PC-9 (cell line): ENCODE measurements at regions not wholly inside any gene's neighbourhood (a gene's known extent, or its start where the extent isn't known, plus 50 kb on each side); places are given as distances from the start of the nearest gene placed in this dataset.

Experiments used
- BruUV-seq: library from RNA; stranded (reverse); fragments of 400-500 nt; replicated peaks from 2 replicates; lab custom pipeline; 2021; lab: Mats Ljungman, UMichigan
- CTCF ChIA-PET: fragments of 300-600 bp; sonication (Branson Sonifier 250); formaldehyde crosslinking; loops from one replicate; lab custom pipeline; 2022; ENCODE audit warnings: antibody characterized with exemption; lab: Charles Lee
- POLR2A ChIA-PET: fragments of 300-600 bp; sonication (Branson Sonifier 250); formaldehyde crosslinking; loops from one replicate; lab custom pipeline; 2022; ENCODE audit warnings: antibody characterized with exemption; ENCODE audit not compliant: unreplicated experiment; lab: Charles Lee
- DNase-seq, 2 experiments: peaks; one replicate each; pipeline versions ENCODE4 v3.0.0 to v3.0.0-alpha.2; 2015 to 2022; ENCODE audit warnings: mixed read lengths in 1 of 2
- H2AFZ ChIP-seq: fragments of 200-600 bp; sonication (generic); 2 replicates; pipeline ENCODE4 v1.8.1; 2017; ENCODE audit warnings: antibody characterized with exemption
- H3F3A ChIP-seq: fragments of 200-600 bp; sonication (generic); 2 replicates; pipeline ENCODE4 v1.8.1; 2017; ENCODE audit warnings: antibody characterized with exemption, mild to moderate bottlenecking, low read depth; ENCODE audit not compliant: insufficient read depth
- H3K27ac ChIP-seq: fragments of 200-600 bp; sonication (generic); 2 replicates; pipeline ENCODE4 v1.6.1; 2016; ENCODE audit warnings: mixed run types
- H3K27me3 ChIP-seq: fragments of 200-600 bp; sonication (generic); 2 replicates; pipeline ENCODE4 v1.6.1; 2016; ENCODE audit warnings: low read depth, mixed run types; ENCODE audit not compliant: insufficient read depth
- H3K36me3 ChIP-seq: fragments of 200-600 bp; sonication (generic); 2 replicates; pipeline ENCODE4 v1.6.1; 2016; ENCODE audit warnings: low read depth, mixed run types
- H3K4me1 ChIP-seq: fragments of 200-600 bp; sonication (generic); replicated peaks from 2 replicates; pipeline ENCODE4 v1.6.1; 2016; ENCODE audit warnings: mixed run types; ENCODE audit not compliant: insufficient read depth
- H3K4me2 ChIP-seq: fragments of 200-600 bp; sonication (generic); 2 replicates; pipeline ENCODE4 v1.6.1; 2017; ENCODE audit warnings: mixed run types
- H3K4me3 ChIP-seq: fragments of 200-600 bp; sonication (generic); 2 replicates; pipeline ENCODE4 v1.6.1; 2016; ENCODE audit warnings: mixed run types
- H3K79me2 ChIP-seq: fragments of 200-600 bp; sonication (generic); 2 replicates; pipeline ENCODE4 v1.6.1; 2017; ENCODE audit warnings: low read depth, mixed run types
- H3K9me2 ChIP-seq: fragments of 200-600 bp; sonication (generic); 2 replicates; pipeline ENCODE4 v1.8.1; 2017; ENCODE audit warnings: mild to moderate bottlenecking; ENCODE audit not compliant: insufficient read depth
- H3K9me3 ChIP-seq: fragments of 200-600 bp; sonication (generic); 2 replicates; pipeline ENCODE4 v1.8.1; 2016; ENCODE audit warnings: low read depth; ENCODE audit not compliant: insufficient read depth
- H4K20me1 ChIP-seq: fragments of 200-600 bp; sonication (generic); 2 replicates; pipeline ENCODE4 v1.8.1; 2017; ENCODE audit not compliant: insufficient read depth
- EZH2 ChIP-seq: fragments of 200-600 bp; sonication (generic); IDR thresholded peaks from 2 replicates; pipeline ENCODE4 v1.8.0; 2017; ENCODE audit warnings: antibody characterized with exemption, low read depth
- intact Hi-C: fragments of 100-400 bp; cut with micrococcal nuclease; formaldehyde crosslinking; loops from one replicate; pipeline ENCODE4 v1.10.0; 2022; ENCODE audit not compliant: unreplicated experiment
- TF ChIP-seq, protein P1 (sequence below): fragments of 200-600 bp; sonication (generic); conservative IDR thresholded peaks from 2 replicates; pipeline ENCODE4 v1.6.1; 2017; ENCODE audit warnings: mixed run types, antibody characterized with exemption, mild to moderate bottlenecking, moderate library complexity

DNA sequence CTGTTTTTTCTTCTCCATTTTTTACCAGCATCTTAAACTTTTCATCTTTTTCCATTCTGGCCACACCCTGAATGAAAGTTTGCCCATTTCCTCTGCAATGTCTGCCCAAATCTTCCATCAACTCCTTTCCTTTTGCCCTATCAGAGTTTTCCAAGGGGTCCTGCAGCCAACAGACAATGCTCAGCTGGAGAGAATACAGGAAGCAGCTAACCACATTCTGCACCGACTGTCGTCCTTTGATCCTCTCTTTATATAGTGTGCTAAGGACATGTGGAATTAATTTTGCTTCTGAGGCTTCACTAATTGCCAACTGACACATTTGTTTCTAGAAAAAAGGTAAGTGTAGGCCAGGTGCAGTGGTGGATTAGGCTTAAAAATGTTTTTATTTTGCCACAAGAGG is 50.5 kb upstream of the DLX2 start:
- POLR2A ChIA-PET = no interaction called here
- no TSS peak for BruUV-seq
- intact Hi-C loops = no loop called here
- Histone ChIP-seq H3K79me2 (no peaks in the 10 kb centered on the region), H3K4me1 (no peaks in the 10 kb centered on the region), H3F3A (no peaks in the 10 kb centered on the region), H3K9me3 (no peaks in the 10 kb centered on the region), H3K27ac (no peak overlapping the region), H2AFZ (no peak overlapping the region), H3K4me2 (no peak overlapping the region), H4K20me1 (no peaks in the 10 kb centered on the region), H3K9me2 (no peaks in the 10 kb centered on the region), H3K4me3 (no peak overlapping the region), H3K27me3 (0 out of 2 replicates have a peak, but pooled peaks cover 3% of the 10 kb centered on the region), H3K36me3 (no peaks in the 10 kb centered on the region)
- TF ChIP-seq EZH2 = no peak
- TF ChIP-seq, protein P1, sequence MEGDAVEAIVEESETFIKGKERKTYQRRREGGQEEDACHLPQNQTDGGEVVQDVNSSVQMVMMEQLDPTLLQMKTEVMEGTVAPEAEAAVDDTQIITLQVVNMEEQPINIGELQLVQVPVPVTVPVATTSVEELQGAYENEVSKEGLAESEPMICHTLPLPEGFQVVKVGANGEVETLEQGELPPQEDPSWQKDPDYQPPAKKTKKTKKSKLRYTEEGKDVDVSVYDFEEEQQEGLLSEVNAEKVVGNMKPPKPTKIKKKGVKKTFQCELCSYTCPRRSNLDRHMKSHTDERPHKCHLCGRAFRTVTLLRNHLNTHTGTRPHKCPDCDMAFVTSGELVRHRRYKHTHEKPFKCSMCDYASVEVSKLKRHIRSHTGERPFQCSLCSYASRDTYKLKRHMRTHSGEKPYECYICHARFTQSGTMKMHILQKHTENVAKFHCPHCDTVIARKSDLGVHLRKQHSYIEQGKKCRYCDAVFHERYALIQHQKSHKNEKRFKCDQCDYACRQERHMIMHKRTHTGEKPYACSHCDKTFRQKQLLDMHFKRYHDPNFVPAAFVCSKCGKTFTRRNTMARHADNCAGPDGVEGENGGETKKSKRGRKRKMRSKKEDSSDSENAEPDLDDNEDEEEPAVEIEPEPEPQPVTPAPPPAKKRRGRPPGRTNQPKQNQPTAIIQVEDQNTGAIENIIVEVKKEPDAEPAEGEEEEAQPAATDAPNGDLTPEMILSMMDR = no peak
- DNase-seq = no peak
- CTCF ChIA-PET = no interaction called here

DNA sequence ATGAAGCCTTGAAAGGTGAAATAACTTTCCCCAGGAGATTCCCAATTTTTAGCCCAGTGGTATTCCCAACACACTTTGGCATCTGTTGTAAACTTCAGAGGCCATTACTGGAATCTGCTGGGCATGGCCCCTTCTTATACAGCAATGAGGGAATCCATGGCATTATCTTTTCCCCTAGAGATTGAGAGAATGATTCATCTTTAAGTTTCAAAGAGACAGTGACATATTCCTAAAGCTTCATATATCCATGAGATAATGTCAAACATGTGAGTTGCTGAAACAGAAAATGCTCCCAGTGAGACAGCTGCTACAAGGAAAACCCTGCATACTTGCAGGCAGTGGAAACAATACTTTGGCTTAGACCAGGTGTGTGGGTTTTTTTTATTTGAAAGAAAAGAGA is 51.1 kb upstream of the DLX2 start:
- DNase-seq = no peak
- Histone ChIP-seq H3K4me3 (no peak overlapping the region), H3K79me2 (no peaks in the 10 kb centered on the region), H3F3A (no peaks in the 10 kb centered on the region), H3K4me1 (no peaks in the 10 kb centered on the region), H3K27me3 (0 out of 2 replicates have a peak, but pooled peaks cover 3% of the 10 kb centered on the region), H4K20me1 (no peaks in the 10 kb centered on the region), H3K27ac (no peak overlapping the region), H2AFZ (no peak overlapping the region), H3K9me3 (no peaks in the 10 kb centered on the region), H3K4me2 (no peak overlapping the region), H3K9me2 (no peaks in the 10 kb centered on the region), H3K36me3 (no peaks in the 10 kb centered on the region)
- ChIA-PET CTCF (no interaction called here), POLR2A (no interaction called here)
- intact Hi-C loops = no loop called here
- no TSS peak for BruUV-seq
- TF ChIP-seq, protein P1 = no peak
- no peak for TF ChIP-seq EZH2

DNA sequence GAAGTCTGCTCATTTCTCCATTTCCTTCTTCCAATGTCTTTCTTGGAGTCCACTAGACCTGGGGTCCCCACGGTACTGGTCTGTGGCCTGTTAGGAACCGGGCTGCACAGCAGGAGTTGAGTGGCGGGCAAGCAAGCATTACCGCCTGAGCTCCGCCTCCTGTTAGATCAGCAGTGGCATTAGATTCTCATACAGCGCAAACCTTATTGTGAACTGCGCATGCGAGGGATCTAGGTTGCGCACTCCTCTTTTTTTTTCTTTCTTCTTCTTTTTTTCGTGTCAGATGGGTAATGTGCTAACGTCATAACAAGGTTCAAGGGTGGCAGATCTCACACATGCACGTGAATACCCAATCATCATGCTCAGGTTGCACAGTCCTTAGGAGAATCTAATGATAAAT is 53.1 kb upstream of the DLX2 start:
- POLR2A ChIA-PET = interaction anchor here (0.8 kb wide), 1 partner anchor 53 kb away, joined by 8 read pairs; no protein-coding TSS in a partner anchor
- Histone ChIP-seq H3K4me3 (no peak overlapping the region), H3K9me3 (no peaks in the 10 kb centered on the region), H3K4me2 (no peak overlapping the region), H3K27me3 (0 out of 2 replicates have a peak, but pooled peaks cover 3% of the 10 kb centered on the region), H3F3A (no peaks in the 10 kb centered on the region), H3K9me2 (no peaks in the 10 kb centered on the region), H3K36me3 (no peaks in the 10 kb centered on the region), H3K27ac (no peak overlapping the region), H3K4me1 (no peaks in the 10 kb centered on the region), H3K79me2 (no peaks in the 10 kb centered on the region), H2AFZ (no peak overlapping the region), H4K20me1 (no peaks in the 10 kb centered on the region)
- no peak for DNase-seq
- intact Hi-C loops = no loop called here
- TF ChIP-seq, protein P1 = no peak
- no peak for TF ChIP-seq EZH2
- no TSS peak for BruUV-seq
- CTCF ChIA-PET = no interaction called here
